Cardiac muscle cell (in vitro differentiated cells and primary cell): ENCODE measurements at regions not wholly inside any gene's neighbourhood (a gene's known extent, or its start where the extent isn't known, plus 50 kb on each side); places are given as distances from the start of the nearest gene placed in this dataset.

Experiments
- DNase-seq, 2 donors: peaks; one replicate each; pipeline versions ENCODE4 v3.0.0 to v3.0.0-alpha.2; 2010 to 2017; ENCODE audit warnings: low read depth in 1 of 2, low spot score in 1 of 2
- H3K27ac ChIP-seq: fragments of 200-600 bp; sonication (generic); 2 replicates; pipeline ENCODE4 v1.5.1; 2016
- H3K27me3 ChIP-seq: fragments of 200-600 bp; sonication (generic); 2 replicates; pipeline ENCODE4 v1.6.0; 2016; ENCODE audit warnings: control low read depth
- H3K36me3 ChIP-seq: fragments of 200-600 bp; sonication (generic); 2 replicates; pipeline ENCODE4 v1.5.1; 2016; ENCODE audit warnings: control low read depth
- H3K4me1 ChIP-seq: fragments of 200-600 bp; sonication (generic); 2 replicates; pipeline ENCODE4 v1.8.1; 2017; ENCODE audit warnings: low read depth, mild to moderate bottlenecking, mixed run types
- H3K4me3 ChIP-seq: fragments of 200-600 bp; sonication (generic); 2 replicates; pipeline ENCODE4 v1.5.1; 2016; ENCODE audit warnings: mild to moderate bottlenecking
- H3K9me3 ChIP-seq: fragments of 200-600 bp; sonication (generic); 2 replicates; pipeline ENCODE4 v1.5.1; 2017; ENCODE audit warnings: low read depth, mild to moderate bottlenecking, control low read depth
- CTCF ChIP-seq: IDR thresholded peaks from 2 replicates; pipeline ENCODE4 v1.5.1; 2012; ENCODE audit warnings: low read depth, mild to moderate bottlenecking, low read length

DNA sequence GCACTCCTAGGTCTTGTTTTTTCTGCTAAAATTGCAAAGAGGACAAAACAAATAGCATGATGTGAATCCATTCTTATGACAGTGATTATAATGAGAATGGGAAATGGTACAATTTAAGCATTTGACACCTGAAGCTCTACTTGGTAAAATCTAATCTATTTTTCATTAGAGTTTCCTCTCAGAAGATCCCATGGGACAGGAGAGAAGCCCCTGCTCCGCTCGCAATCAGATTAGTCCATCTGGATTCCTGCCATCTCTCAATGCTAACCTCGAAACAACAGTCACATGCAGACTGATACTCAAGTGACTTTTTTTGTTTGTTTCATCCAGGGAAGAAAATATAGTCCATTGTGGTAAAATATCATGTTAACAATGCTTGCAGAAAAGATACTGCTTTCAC, 107.4 kb upstream of the TOM1L1 start:
- no peak for TF ChIP-seq CTCF
- Histone ChIP-seq H3K27me3 (no peaks in the 10 kb centered on the region), H3K4me1 (no peaks in the 10 kb centered on the region)

GRCh38 chr17:54795046-54795445, 105.6 kb upstream of the TOM1L1 start:
- H3K4me1 ChIP-seq: no peaks in the 10 kb centered on the region
- no peaks in the 10 kb centered on the region for H3K36me3 ChIP-seq
- DNase-seq: no peak
- no peak overlapping the region for H3K27ac ChIP-seq
- no peak overlapping the region for H3K4me3 ChIP-seq
- no peaks in the 10 kb centered on the region for H3K9me3 ChIP-seq
- H3K27me3 ChIP-seq: no peaks in the 10 kb centered on the region
- no peak for TF ChIP-seq CTCF

More for the DNA sequence above, 107.4 kb upstream of the TOM1L1 start:
- no peak overlapping the region for H3K27ac ChIP-seq
- no peak overlapping the region for H3K4me3 ChIP-seq
- DNase-seq: no peak
- H3K36me3 ChIP-seq: no peaks in the 10 kb centered on the region
- no peaks in the 10 kb centered on the region for H3K9me3 ChIP-seq

GRCh38 chr17:54807331-54807730, 93.3 kb upstream of the TOM1L1 start:
- Histone ChIP-seq H3K36me3 (no peaks in the 10 kb centered on the region), H3K27me3 (no peaks in the 10 kb centered on the region), H3K9me3 (no peaks in the 10 kb centered on the region), H3K4me3 (no peak overlapping the region), H3K27ac (no peak overlapping the region), H3K4me1 (no peaks in the 10 kb centered on the region)
- no peak for TF ChIP-seq CTCF
- DNase-seq: no peak

DNA sequence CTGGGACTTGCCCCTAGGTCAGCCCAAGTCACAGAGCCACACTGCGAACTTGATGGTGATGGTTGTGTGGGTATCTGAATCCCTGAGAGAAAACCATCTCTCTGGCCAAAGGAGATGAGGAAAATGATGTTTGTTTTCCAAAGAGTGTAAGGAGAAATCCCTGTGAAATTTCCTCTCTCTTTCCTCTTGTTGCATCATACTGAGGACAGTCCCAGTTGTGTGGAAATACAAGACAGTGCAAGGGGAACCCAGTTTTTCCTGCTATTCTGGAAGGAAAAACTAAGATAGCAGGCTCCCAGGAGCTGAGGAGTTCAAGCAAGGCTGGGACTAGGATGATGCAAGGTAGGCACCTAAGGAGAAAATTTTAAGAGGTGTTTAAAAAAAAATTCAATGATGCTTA, 86.8 kb upstream of the TOM1L1 start:
- Histone ChIP-seq H3K9me3 (no peaks in the 10 kb centered on the region), H3K4me1 (no peaks in the 10 kb centered on the region), H3K27ac (no peak overlapping the region), H3K27me3 (no peaks in the 10 kb centered on the region), H3K36me3 (no peaks in the 10 kb centered on the region), H3K4me3 (no peak overlapping the region)
- TF ChIP-seq CTCF: no peak
- no peak for DNase-seq

DNA sequence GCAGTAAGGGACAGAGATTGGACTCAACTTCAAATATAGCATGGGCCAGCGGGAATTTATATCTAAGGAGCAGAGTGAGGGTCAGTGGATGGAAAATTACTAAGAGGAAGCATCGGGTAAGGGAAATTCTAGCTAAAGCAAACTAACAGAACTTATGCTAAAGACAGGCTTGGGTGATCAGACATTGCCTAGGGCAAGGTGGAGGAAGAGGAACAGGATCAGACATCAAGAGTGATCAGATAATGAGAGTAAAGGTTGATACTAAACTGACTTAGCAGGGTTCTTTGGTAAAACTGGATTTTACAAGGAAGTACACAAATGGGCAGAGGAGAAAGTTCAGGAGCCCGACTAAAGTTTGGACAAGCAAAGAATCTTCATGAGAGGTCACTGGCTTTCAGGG, 86.3 kb upstream of the TOM1L1 start:
- no peak for DNase-seq
- H3K27me3 ChIP-seq: no peaks in the 10 kb centered on the region
- no peaks in the 10 kb centered on the region for H3K9me3 ChIP-seq
- H3K4me3 ChIP-seq: no peak overlapping the region
- no peak for TF ChIP-seq CTCF
- no peaks in the 10 kb centered on the region for H3K36me3 ChIP-seq
- no peak overlapping the region for H3K27ac ChIP-seq
- no peaks in the 10 kb centered on the region for H3K4me1 ChIP-seq

- no peak for DNase-seq
- no peak for TF ChIP-seq CTCF
- H3K4me1 ChIP-seq: no peaks in the 10 kb centered on the region
- no peaks in the 10 kb centered on the region for H3K27me3 ChIP-seq
- no peak overlapping the region for H3K4me3 ChIP-seq
- H3K36me3 ChIP-seq: no peaks in the 10 kb centered on the region
- no peak overlapping the region for H3K27ac ChIP-seq
- no peaks in the 10 kb centered on the region for H3K9me3 ChIP-seq
Observed at GRCh38 chr17:54834086-54834485, 66.6 kb upstream of the TOM1L1 start.
